ENCODE measurements at regions not wholly inside any gene's neighbourhood (a gene's known extent, or its start where the extent isn't known, plus 50 kb on each side); places are given as distances from the start of the nearest gene placed in this dataset.

- peaks cover 3% of the 10 kb centered on the region for H3K9me3 ChIP-seq (ENCODE audit: control insufficient read depth, insufficient read depth, low read length)
- no peak overlapping the region for H3K9ac ChIP-seq (ENCODE audit: low read depth, low read length)
- H3K36me3 ChIP-seq (ENCODE audit: control insufficient read depth, insufficient read depth, low read length) = no peaks in the 10 kb centered on the region
- H3K27me3 ChIP-seq (ENCODE audit: control insufficient read depth, insufficient read depth, low read length) = no peaks in the 10 kb centered on the region
- H3K4me3 ChIP-seq (ENCODE audit: low read depth, low read length) = peak overlapping the region; percentile 40
- H3K4me1 ChIP-seq (ENCODE audit: control insufficient read depth, insufficient read depth, low read length) = peaks cover 27% of the 10 kb centered on the region
Measured at GRCh38 chr3:120503727-120504616, 53.2 kb upstream of the FSTL1 start.

GRCh38 chr3:120502116-120502515 lies 51.3 kb upstream of the FSTL1 start:
- no peaks in the 10 kb centered on the region for H3K27me3 ChIP-seq (ENCODE audit: control insufficient read depth, insufficient read depth, low read length)
- H3K36me3 ChIP-seq (ENCODE audit: control insufficient read depth, insufficient read depth, low read length) = no peaks in the 10 kb centered on the region
- no peaks in the 10 kb centered on the region for H3K9me3 ChIP-seq (ENCODE audit: control insufficient read depth, insufficient read depth, low read length)
- H3K9ac ChIP-seq (ENCODE audit: low read depth, low read length) = no peak overlapping the region
- H3K4me1 ChIP-seq (ENCODE audit: control insufficient read depth, insufficient read depth, low read length) = peaks cover 41% of the 10 kb centered on the region
- no peak overlapping the region for H3K4me3 ChIP-seq (ENCODE audit: low read depth, low read length)

Measured in iPS-15b (cell line).